Testis (tissue), 2 donors: ENCODE measurements at regions not wholly inside any gene's neighbourhood (a gene's known extent, or its start where the extent isn't known, plus 50 kb on each side); places are given as distances from the start of the nearest gene placed in this dataset.

Source experiments
- POLR2A ChIP-seq: fragments of 450-650 bp; IDR thresholded peaks from one replicate; pipeline ENCODE4 v1.6.1; 2017; ENCODE audit warnings: antibody characterized with exemption, mild to moderate bottlenecking, moderate library complexity
- TF ChIP-seq, protein P1 (sequence below), 3 experiments: fragments of 450-650 bp in 2 of 3; fragments of 200-600 bp in 1 of 3; sonication (generic) in 1 of 3; IDR thresholded peaks; one replicate each; pipeline ENCODE4 v1.5.1; 2016 to 2019; ENCODE audit warnings: antibody characterized with exemption in 3 of 3, mild to moderate bottlenecking in 2 of 3, moderate library complexity in 1 of 3

DNA sequence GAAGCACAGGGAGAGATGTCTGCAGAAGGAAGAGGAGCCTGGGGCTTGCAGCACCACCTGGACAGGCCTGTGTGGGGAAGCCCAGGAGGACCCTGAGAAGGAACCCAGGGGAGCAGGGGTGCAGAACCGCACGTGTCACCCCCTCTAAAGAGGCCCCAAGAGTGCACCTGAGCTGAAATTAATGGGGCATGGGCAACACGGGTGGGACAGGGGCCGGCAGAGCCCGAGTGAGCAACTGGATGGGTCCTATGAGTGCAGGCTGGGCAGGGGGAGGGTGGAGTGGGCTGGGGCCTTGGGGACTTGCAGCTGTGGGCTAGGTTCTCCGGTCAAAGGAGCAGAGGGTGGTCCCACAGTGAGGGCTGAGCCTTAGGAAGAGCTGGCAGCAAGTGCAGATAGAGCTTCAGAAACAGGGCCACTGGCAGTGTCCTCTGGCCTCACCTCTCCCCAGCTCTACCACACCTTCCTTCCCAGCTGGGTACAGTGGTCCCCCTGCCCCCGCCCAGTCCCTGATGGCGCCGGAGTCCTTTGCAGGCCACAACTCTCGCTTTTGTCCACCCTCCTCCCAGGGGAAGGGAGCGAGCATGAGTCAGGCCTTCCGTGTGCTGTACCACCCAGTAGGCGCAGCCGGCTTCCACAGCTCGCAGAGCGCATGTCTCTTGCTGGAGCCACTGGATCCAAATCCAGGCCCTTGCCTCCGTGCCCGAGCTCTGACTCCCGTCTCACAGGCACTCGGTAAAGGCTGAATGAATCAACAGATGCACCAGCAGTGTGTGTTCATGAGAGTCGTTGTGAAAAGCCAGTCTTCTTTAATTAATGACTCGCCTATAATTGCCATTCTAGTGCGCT, 131.6 kb downstream of the HMX1 start:
- TF ChIP-seq, protein P1, sequence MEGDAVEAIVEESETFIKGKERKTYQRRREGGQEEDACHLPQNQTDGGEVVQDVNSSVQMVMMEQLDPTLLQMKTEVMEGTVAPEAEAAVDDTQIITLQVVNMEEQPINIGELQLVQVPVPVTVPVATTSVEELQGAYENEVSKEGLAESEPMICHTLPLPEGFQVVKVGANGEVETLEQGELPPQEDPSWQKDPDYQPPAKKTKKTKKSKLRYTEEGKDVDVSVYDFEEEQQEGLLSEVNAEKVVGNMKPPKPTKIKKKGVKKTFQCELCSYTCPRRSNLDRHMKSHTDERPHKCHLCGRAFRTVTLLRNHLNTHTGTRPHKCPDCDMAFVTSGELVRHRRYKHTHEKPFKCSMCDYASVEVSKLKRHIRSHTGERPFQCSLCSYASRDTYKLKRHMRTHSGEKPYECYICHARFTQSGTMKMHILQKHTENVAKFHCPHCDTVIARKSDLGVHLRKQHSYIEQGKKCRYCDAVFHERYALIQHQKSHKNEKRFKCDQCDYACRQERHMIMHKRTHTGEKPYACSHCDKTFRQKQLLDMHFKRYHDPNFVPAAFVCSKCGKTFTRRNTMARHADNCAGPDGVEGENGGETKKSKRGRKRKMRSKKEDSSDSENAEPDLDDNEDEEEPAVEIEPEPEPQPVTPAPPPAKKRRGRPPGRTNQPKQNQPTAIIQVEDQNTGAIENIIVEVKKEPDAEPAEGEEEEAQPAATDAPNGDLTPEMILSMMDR (IDR thresholded peaks at IDR 0.05): no peak
- TF ChIP-seq POLR2A: no peak
